ENCODE measurements at regions not wholly inside any gene's neighbourhood (a gene's known extent, or its start where the extent isn't known, plus 50 kb on each side); places are given as distances from the start of the nearest gene placed in this dataset.

- no peak for TF ChIP-seq HSF4 (CRISPR knock-in tag; IDR thresholded peaks at IDR 0.05; ENCODE audit: borderline replicate concordance)
- TF ChIP-seq ZNF282 (CRISPR knock-in tag; IDR thresholded peaks at IDR 0.05): no peak
These were observed 82.7 kb upstream of the OLFM1 start for GRCh38 chr9:135004772-135005171.
